A172 (cell line): ENCODE measurements at regions not wholly inside any gene's neighbourhood (a gene's known extent, or its start where the extent isn't known, plus 50 kb on each side); places are given as distances from the start of the nearest gene placed in this dataset.

Source experiments
- DNase-seq: peaks from one replicate; pipeline ENCODE4 v3.0.0-alpha.2; 2015; ENCODE audit warnings: low spot score

GRCh38 chr5:84602371-84602771, 217.7 kb upstream of the EDIL3 start:
- DNase-seq, result no peak

GRCh38 chr5:84599964-84600363, 215.3 kb upstream of the EDIL3 start:
- DNase-seq, result no peak

GRCh38 chr5:84597904-84598303, 213.2 kb upstream of the EDIL3 start:
- DNase-seq, result no peak

- no peak for DNase-seq
Observed at GRCh38 chr5:84590629-84591028, 205.9 kb upstream of the EDIL3 start.

GRCh38 chr5:84589926-84590325, 205.2 kb upstream of the EDIL3 start:
- no peak for DNase-seq

GRCh38 chr5:84585218-84585617, 200.5 kb upstream of the EDIL3 start:
- no peak for DNase-seq

- no peak for DNase-seq
Observed at GRCh38 chr5:84578226-84578625, 193.5 kb upstream of the EDIL3 start.

GRCh38 chr5:84573017-84573712, 188.5 kb upstream of the EDIL3 start:
- no peak for DNase-seq

- no peak for DNase-seq
Observed at GRCh38 chr5:84569307-84569706, 184.6 kb upstream of the EDIL3 start.

- no peak for DNase-seq
Observed at GRCh38 chr5:84568171-84568570, 183.5 kb upstream of the EDIL3 start.

GRCh38 chr5:84565866-84566265, 181.2 kb upstream of the EDIL3 start:
- no peak for DNase-seq

- DNase-seq, result no peak
Observed at GRCh38 chr5:84564321-84565075, 179.8 kb upstream of the EDIL3 start.

GRCh38 chr5:84550222-84550621, 165.5 kb upstream of the EDIL3 start:
- no peak for DNase-seq

- DNase-seq, result no peak
Observed at GRCh38 chr5:84549054-84549453, 164.4 kb upstream of the EDIL3 start.

GRCh38 chr5:84546686-84547085, 162.0 kb upstream of the EDIL3 start:
- no peak for DNase-seq

- DNase-seq, result no peak
Observed at GRCh38 chr5:84536797-84537196, 152.1 kb upstream of the EDIL3 start.

- no peak for DNase-seq
Observed at GRCh38 chr5:84535281-84535680, 150.6 kb upstream of the EDIL3 start.

GRCh38 chr5:84524491-84524890, 139.8 kb upstream of the EDIL3 start:
- peak; percentile 12 for DNase-seq

- DNase-seq, result no peak
Observed at GRCh38 chr5:84518862-84519261, 134.2 kb upstream of the EDIL3 start.

GRCh38 chr5:84518370-84518769, 133.7 kb upstream of the EDIL3 start:
- no peak for DNase-seq

GRCh38 chr5:84506625-84507024, 121.9 kb upstream of the EDIL3 start:
- DNase-seq, result no peak

- peak; percentile 87 for DNase-seq
Observed at GRCh38 chr5:84494453-84494852, 109.8 kb upstream of the EDIL3 start.

GRCh38 chr5:84487963-84488362, 103.3 kb upstream of the EDIL3 start:
- peak; percentile 34 for DNase-seq
